Nephron progenitor cell (in vitro differentiated cells): ENCODE measurements at regions not wholly inside any gene's neighbourhood (a gene's known extent, or its start where the extent isn't known, plus 50 kb on each side); places are given as distances from the start of the nearest gene placed in this dataset.

Source experiments
- DNase-seq: peaks from one replicate; pipeline ENCODE4 v3.0.0; 2021
- H3K27ac Mint-ChIP-seq: 2 replicates; pipeline ENCODE4 v1.8.0; 2021; ENCODE audit warnings: mild to moderate bottlenecking, moderate library complexity, mixed read lengths
- H3K27me3 Mint-ChIP-seq: 2 replicates; pipeline ENCODE4 v1.8.0; 2021; ENCODE audit warnings: mild to moderate bottlenecking, low read depth, mixed read lengths; ENCODE audit not compliant: poor library complexity
- H3K36me3 Mint-ChIP-seq: 2 replicates; pipeline ENCODE4 v1.8.0; 2021; ENCODE audit warnings: low read depth, mixed read lengths
- H3K4me1 Mint-ChIP-seq: 2 replicates; pipeline ENCODE4 v1.8.0; 2021; ENCODE audit warnings: mixed read lengths
- H3K4me3 Mint-ChIP-seq: 2 replicates; pipeline ENCODE4 v1.8.0; 2021; ENCODE audit warnings: mild to moderate bottlenecking, moderate library complexity, mixed read lengths
- H3K9me3 Mint-ChIP-seq: 2 replicates; pipeline ENCODE4 v1.8.0; 2021; ENCODE audit warnings: mild to moderate bottlenecking, moderate library complexity, mixed read lengths
- CTCF ChIP-seq: fragments of 200-600 bp; sonication (generic); IDR thresholded peaks from 2 replicates; pipeline ENCODE4 v1.5.0; 2021; ENCODE audit warnings: antibody characterized with exemption

- Mint-ChIP-seq H3K27ac (no peak overlapping the region), H3K27me3 (peaks cover 74% of the 10 kb centered on the region), H3K36me3 (no peaks in the 10 kb centered on the region), H3K4me1 (peaks cover 22% of the 10 kb centered on the region), H3K4me3 (no peak overlapping the region), H3K9me3 (peaks cover 16% of the 10 kb centered on the region)
- DNase-seq, result no peak
- no peak for TF ChIP-seq CTCF
Measured at GRCh38 chr11:134752964-134753770, 341.1 kb upstream of the B3GAT1 start.

- no peak for DNase-seq
- H3K27ac Mint-ChIP-seq, result no peak overlapping the region
- TF ChIP-seq CTCF, result no peak
- H3K4me3 Mint-ChIP-seq, result no peak overlapping the region
- H3K4me1 Mint-ChIP-seq, result peaks cover 22% of the 10 kb centered on the region
- H3K9me3 Mint-ChIP-seq, result peaks cover 20% of the 10 kb centered on the region
- no peaks in the 10 kb centered on the region for H3K36me3 Mint-ChIP-seq
- peaks cover 77% of the 10 kb centered on the region for H3K27me3 Mint-ChIP-seq
Measured at GRCh38 chr11:134752526-134752925, 340.5 kb upstream of the B3GAT1 start.

GRCh38 chr11:134751766-134752165, 339.7 kb upstream of the B3GAT1 start:
- Mint-ChIP-seq H3K4me1 (peaks cover 22% of the 10 kb centered on the region), H3K4me3 (no peak overlapping the region), H3K36me3 (no peaks in the 10 kb centered on the region), H3K9me3 (peaks cover 28% of the 10 kb centered on the region), H3K27me3 (peaks cover 77% of the 10 kb centered on the region), H3K27ac (no peak overlapping the region)
- no peak for DNase-seq
- TF ChIP-seq CTCF, result no peak

GRCh38 chr11:134751031-134751585, 339.1 kb upstream of the B3GAT1 start:
- no peak overlapping the region for H3K4me3 Mint-ChIP-seq
- peaks cover 22% of the 10 kb centered on the region for H3K4me1 Mint-ChIP-seq
- DNase-seq, result no peak
- H3K27me3 Mint-ChIP-seq, result peaks cover 75% of the 10 kb centered on the region
- no peaks in the 10 kb centered on the region for H3K36me3 Mint-ChIP-seq
- no peak for TF ChIP-seq CTCF
- H3K27ac Mint-ChIP-seq, result no peak overlapping the region
- peaks cover 34% of the 10 kb centered on the region for H3K9me3 Mint-ChIP-seq

GRCh38 chr11:134750619-134751018, 338.6 kb upstream of the B3GAT1 start:
- Mint-ChIP-seq H3K27ac (no peak overlapping the region), H3K27me3 (peaks cover 75% of the 10 kb centered on the region), H3K9me3 (peaks cover 38% of the 10 kb centered on the region), H3K4me1 (peaks cover 22% of the 10 kb centered on the region), H3K4me3 (no peak overlapping the region), H3K36me3 (no peaks in the 10 kb centered on the region)
- DNase-seq, result no peak
- no peak for TF ChIP-seq CTCF
